Stomach (tissue), 4 donors: ENCODE measurements at regions not wholly inside any gene's neighbourhood (a gene's known extent, or its start where the extent isn't known, plus 50 kb on each side); places are given as distances from the start of the nearest gene placed in this dataset.

ENCODE experiments used
- CTCF ChIP-seq, 7 experiments: fragments of 450-650 bp in 4 of 7; fragments of 200-600 bp in 3 of 7; sonication (generic) in 3 of 7; IDR thresholded peaks; one replicate each; pipeline ENCODE4 v1.5.1; 2016 to 2019; ENCODE audit warnings: antibody characterized with exemption in 7 of 7, control low read depth in 2 of 7, mild to moderate bottlenecking in 1 of 7
- EP300 ChIP-seq: sonication (generic); formaldehyde crosslinking; IDR thresholded peaks from one replicate; pipeline ENCODE4 v1.6.1; 2017; ENCODE audit warnings: antibody characterized with exemption
- POLR2A ChIP-seq, 4 donors: fragments of 450-650 bp; IDR thresholded peaks; one replicate each; pipeline ENCODE4 v1.6.1; 2016; ENCODE audit warnings: antibody characterized with exemption in 4 of 4, control low read depth in 2 of 4, mild to moderate bottlenecking in 1 of 4, moderate library complexity in 1 of 4

GRCh38 chr2:128812183-128812940 is 493.7 kb upstream of the HS6ST1 start:
- no peak for TF ChIP-seq CTCF (IDR thresholded peaks at IDR 0.05)
- TF ChIP-seq POLR2A (IDR thresholded peaks at IDR 0.05) = no peak
- no peak for TF ChIP-seq EP300
